NCI-H2227 treated with DMSO at 0.1 percent for 48 hours (cell line): ENCODE measurements at regions not wholly inside any gene's neighbourhood (a gene's known extent, or its start where the extent isn't known, plus 50 kb on each side); places are given as distances from the start of the nearest gene placed in this dataset.
A peak's percentile ranks its signal among the peaks of the same experiment; 100 is the strongest.

ENCODE experiments used
- DNase-seq: peaks from one replicate; lab custom pipeline; 2025; lab: John Stamatoyannopoulos, UW

GRCh38 chr6:77535172-77535571 lies 71.9 kb upstream of the HTR1B start:
- DNase-seq: no peak

- no peak for DNase-seq
Observed at GRCh38 chr6:77536701-77537100, 73.4 kb upstream of the HTR1B start.

- DNase-seq: no peak
Observed at GRCh38 chr6:77543601-77544000, 80.3 kb upstream of the HTR1B start.

GRCh38 chr6:77548190-77548589 lies 84.9 kb upstream of the HTR1B start:
- DNase-seq: peak; percentile 1

GRCh38 chr6:77548662-77549366 lies 85.5 kb upstream of the HTR1B start:
- no peak for DNase-seq

GRCh38 chr6:77551135-77551534 lies 87.8 kb upstream of the HTR1B start:
- no peak for DNase-seq

GRCh38 chr6:77561768-77562314 lies 91.0 kb upstream of the MEI4 start:
- no peak for DNase-seq

- no peak for DNase-seq
Observed at GRCh38 chr6:77565370-77565769, 87.5 kb upstream of the MEI4 start.

GRCh38 chr6:77566235-77566634 lies 86.6 kb upstream of the MEI4 start:
- no peak for DNase-seq

GRCh38 chr6:77568570-77568969 lies 84.3 kb upstream of the MEI4 start:
- no peak for DNase-seq

- DNase-seq: no peak
Observed at GRCh38 chr6:77573843-77574242, 79.0 kb upstream of the MEI4 start.

- no peak for DNase-seq
Observed at GRCh38 chr6:77587963-77588362, 64.9 kb upstream of the MEI4 start.
